Osteocyte (in vitro differentiated cells): ENCODE measurements at regions not wholly inside any gene's neighbourhood (a gene's known extent, or its start where the extent isn't known, plus 50 kb on each side); places are given as distances from the start of the nearest gene placed in this dataset.

Experiments used
- DNase-seq: peaks from one replicate; pipeline ENCODE4 v3.0.0; 2021; ENCODE audit warnings: mixed read lengths; ENCODE audit not compliant: unreplicated experiment; ENCODE audit errors: extremely low spot score
- H3K27ac Mint-ChIP-seq: one replicate; pipeline ENCODE4 v1.8.0; 2021; ENCODE audit warnings: mild to moderate bottlenecking, mixed read lengths; ENCODE audit not compliant: unreplicated experiment
- H3K27me3 Mint-ChIP-seq: one replicate; pipeline ENCODE4 v1.8.0; 2021; ENCODE audit warnings: mixed read lengths; ENCODE audit not compliant: unreplicated experiment
- H3K36me3 Mint-ChIP-seq: one replicate; pipeline ENCODE4 v1.8.0; 2021; ENCODE audit warnings: mixed read lengths; ENCODE audit not compliant: unreplicated experiment
- H3K4me1 Mint-ChIP-seq: one replicate; pipeline ENCODE4 v1.8.0; 2021; ENCODE audit warnings: mixed read lengths; ENCODE audit not compliant: unreplicated experiment
- H3K4me3 Mint-ChIP-seq: one replicate; pipeline ENCODE4 v1.8.0; 2021; ENCODE audit warnings: mild to moderate bottlenecking, moderate library complexity, mixed read lengths; ENCODE audit not compliant: unreplicated experiment
- H3K9me3 Mint-ChIP-seq: one replicate; pipeline ENCODE4 v1.8.0; 2021; ENCODE audit warnings: mixed read lengths; ENCODE audit not compliant: unreplicated experiment
- CTCF ChIP-seq: fragments of 200-600 bp; sonication (generic); IDR thresholded peaks from 2 replicates; pipeline ENCODE4 v1.5.0; 2021; ENCODE audit warnings: antibody characterized with exemption, mild to moderate bottlenecking, moderate library complexity

- no peak overlapping the region for H3K4me3 Mint-ChIP-seq
- no peaks in the 10 kb centered on the region for H3K36me3 Mint-ChIP-seq
- H3K27me3 Mint-ChIP-seq: no peaks in the 10 kb centered on the region
- TF ChIP-seq CTCF: no peak
- no peak for DNase-seq
- H3K4me1 Mint-ChIP-seq: no peaks in the 10 kb centered on the region
- H3K9me3 Mint-ChIP-seq: peaks cover 42% of the 10 kb centered on the region
- H3K27ac Mint-ChIP-seq: no peak overlapping the region
These were observed 236.3 kb upstream of the MKI67 start for GRCh38 chr10:128362514-128362913.

GRCh38 chr10:128364631-128365030 is 238.4 kb upstream of the MKI67 start:
- no peak for DNase-seq
- H3K4me1 Mint-ChIP-seq: no peaks in the 10 kb centered on the region

GRCh38 chr10:128365156-128365725 is 239.0 kb upstream of the MKI67 start:
- no peaks in the 10 kb centered on the region for H3K4me1 Mint-ChIP-seq
- peaks cover 35% of the 10 kb centered on the region for H3K9me3 Mint-ChIP-seq
- no peaks in the 10 kb centered on the region for H3K36me3 Mint-ChIP-seq
- TF ChIP-seq CTCF: no peak
- H3K27ac Mint-ChIP-seq: no peak overlapping the region
- no peak for DNase-seq
- no peaks in the 10 kb centered on the region for H3K27me3 Mint-ChIP-seq
- no peak overlapping the region for H3K4me3 Mint-ChIP-seq

More at GRCh38 chr10:128364631-128365030, 238.4 kb upstream of the MKI67 start:
- Mint-ChIP-seq H3K27me3 (no peaks in the 10 kb centered on the region), H3K27ac (no peak overlapping the region), H3K9me3 (peaks cover 36% of the 10 kb centered on the region), H3K36me3 (no peaks in the 10 kb centered on the region), H3K4me3 (no peak overlapping the region)
- no peak for TF ChIP-seq CTCF

GRCh38 chr10:128367807-128368206 is 241.6 kb upstream of the MKI67 start:
- H3K27ac Mint-ChIP-seq: no peak overlapping the region
- no peaks in the 10 kb centered on the region for H3K27me3 Mint-ChIP-seq
- TF ChIP-seq CTCF: no peak
- H3K9me3 Mint-ChIP-seq: peaks cover 42% of the 10 kb centered on the region
- no peak for DNase-seq
- H3K4me1 Mint-ChIP-seq: no peaks in the 10 kb centered on the region
- H3K4me3 Mint-ChIP-seq: no peak overlapping the region
- H3K36me3 Mint-ChIP-seq: no peaks in the 10 kb centered on the region

- no peaks in the 10 kb centered on the region for H3K4me1 Mint-ChIP-seq
- no peak for TF ChIP-seq CTCF
- DNase-seq: no peak
- no peak overlapping the region for H3K4me3 Mint-ChIP-seq
- H3K9me3 Mint-ChIP-seq: peaks cover 40% of the 10 kb centered on the region
- H3K36me3 Mint-ChIP-seq: no peaks in the 10 kb centered on the region
- H3K27me3 Mint-ChIP-seq: no peaks in the 10 kb centered on the region
- no peak overlapping the region for H3K27ac Mint-ChIP-seq
These were observed 243.0 kb upstream of the MKI67 start for GRCh38 chr10:128369101-128369650.
